GM12875 (cell line): ENCODE measurements at regions not wholly inside any gene's neighbourhood (a gene's known extent, or its start where the extent isn't known, plus 50 kb on each side); places are given as distances from the start of the nearest gene placed in this dataset.

Experiments
- H3K4me3 ChIP-seq: one replicate; pipeline ENCODE4 v1.5.1; 2011; ENCODE audit warnings: low read depth, low read length, control low read depth
- TF ChIP-seq, protein P1 (sequence below): IDR thresholded peaks from 2 replicates; pipeline ENCODE4 v1.5.1; 2011; ENCODE audit warnings: low read depth, mild to moderate bottlenecking, control low read depth, inconsistent platforms, low read length, moderate library complexity, borderline replicate concordance; ENCODE audit not compliant: insufficient read depth

DNA sequence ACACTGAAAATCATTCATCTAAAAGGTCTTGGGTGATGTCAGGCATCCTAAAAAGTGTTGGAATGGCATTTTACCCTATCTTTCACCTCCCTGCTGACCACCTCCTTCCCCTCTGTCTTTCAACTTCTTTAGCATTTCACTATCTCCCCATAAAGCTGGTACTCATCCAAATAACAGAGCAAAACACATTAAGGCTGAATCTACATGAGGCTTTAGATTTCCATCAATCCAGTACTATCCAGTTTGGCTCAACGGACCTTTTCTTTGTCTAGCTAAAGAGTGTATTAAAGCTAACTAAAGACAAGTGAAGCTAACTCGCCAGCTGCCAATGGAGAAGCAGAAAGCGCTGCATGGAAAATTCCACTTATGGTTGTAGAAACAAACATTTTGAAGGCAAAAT, 122.5 kb upstream of the NCKAP5 start:
- TF ChIP-seq, protein P1, sequence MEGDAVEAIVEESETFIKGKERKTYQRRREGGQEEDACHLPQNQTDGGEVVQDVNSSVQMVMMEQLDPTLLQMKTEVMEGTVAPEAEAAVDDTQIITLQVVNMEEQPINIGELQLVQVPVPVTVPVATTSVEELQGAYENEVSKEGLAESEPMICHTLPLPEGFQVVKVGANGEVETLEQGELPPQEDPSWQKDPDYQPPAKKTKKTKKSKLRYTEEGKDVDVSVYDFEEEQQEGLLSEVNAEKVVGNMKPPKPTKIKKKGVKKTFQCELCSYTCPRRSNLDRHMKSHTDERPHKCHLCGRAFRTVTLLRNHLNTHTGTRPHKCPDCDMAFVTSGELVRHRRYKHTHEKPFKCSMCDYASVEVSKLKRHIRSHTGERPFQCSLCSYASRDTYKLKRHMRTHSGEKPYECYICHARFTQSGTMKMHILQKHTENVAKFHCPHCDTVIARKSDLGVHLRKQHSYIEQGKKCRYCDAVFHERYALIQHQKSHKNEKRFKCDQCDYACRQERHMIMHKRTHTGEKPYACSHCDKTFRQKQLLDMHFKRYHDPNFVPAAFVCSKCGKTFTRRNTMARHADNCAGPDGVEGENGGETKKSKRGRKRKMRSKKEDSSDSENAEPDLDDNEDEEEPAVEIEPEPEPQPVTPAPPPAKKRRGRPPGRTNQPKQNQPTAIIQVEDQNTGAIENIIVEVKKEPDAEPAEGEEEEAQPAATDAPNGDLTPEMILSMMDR, result no peak
- H3K4me3 ChIP-seq, result no peak overlapping the region

DNA sequence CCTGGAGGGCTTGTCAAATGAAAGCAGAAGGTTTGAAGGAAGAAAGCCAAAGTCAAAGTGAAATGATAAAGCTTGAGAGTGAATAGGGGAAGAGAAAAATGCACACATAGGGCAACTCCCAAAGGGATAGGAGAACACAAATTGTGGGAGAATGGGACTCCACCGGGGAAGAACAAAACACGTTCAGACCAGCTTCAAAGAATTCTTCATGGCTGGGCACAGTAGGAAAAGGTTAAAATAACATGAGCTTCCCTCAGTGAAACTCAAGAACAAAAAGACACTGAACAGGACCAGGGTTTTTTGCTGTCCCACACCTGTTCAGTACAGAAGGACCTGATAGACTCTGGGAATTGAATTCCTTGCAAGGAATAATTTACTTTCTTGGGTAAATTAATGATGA, 123.1 kb upstream of the NCKAP5 start:
- TF ChIP-seq, protein P1, result no peak
- H3K4me3 ChIP-seq, result no peak overlapping the region

DNA sequence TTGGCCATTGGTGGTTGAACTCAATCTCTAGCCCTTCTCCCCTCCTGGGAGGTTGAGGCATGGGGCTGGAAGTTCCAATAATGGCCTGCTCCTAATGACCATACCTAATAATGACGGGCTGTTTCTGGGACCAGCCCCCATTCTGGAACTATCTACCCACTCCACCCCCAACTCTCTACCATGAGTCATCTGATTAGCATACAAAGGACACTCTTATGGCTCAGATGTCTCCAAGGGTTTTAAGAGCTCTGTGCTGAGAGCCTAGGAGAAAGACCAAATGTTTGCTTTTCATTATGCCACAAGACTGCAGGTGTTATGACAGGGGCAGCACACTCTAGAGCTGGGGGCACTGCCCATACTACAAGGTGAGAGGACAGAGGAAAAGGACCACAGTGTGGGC, 137.0 kb upstream of the NCKAP5 start:
- TF ChIP-seq, protein P1, result no peak

DNA sequence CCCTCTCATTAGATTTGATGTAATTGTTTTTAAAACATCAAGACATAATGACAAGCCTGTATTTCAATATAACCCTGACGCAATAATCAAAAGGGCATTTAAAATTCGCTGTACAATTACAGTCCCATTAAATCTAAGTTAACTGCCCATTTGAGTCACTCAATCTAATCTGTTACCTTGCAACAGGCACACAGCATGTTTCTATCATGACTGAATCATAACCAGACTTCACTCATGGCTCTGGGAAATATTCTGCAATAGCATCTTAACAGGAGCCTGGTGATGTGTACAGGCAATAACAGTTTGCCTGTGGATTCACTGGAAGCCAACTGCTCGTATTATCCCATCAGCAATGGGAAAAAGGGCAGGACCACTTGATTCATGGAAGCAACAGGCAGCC, 142.3 kb upstream of the NCKAP5 start:
- TF ChIP-seq, protein P1, result no peak
- H3K4me3 ChIP-seq, result no peak overlapping the region

More for the DNA sequence above, 137.0 kb upstream of the NCKAP5 start:
- no peak overlapping the region for H3K4me3 ChIP-seq

DNA sequence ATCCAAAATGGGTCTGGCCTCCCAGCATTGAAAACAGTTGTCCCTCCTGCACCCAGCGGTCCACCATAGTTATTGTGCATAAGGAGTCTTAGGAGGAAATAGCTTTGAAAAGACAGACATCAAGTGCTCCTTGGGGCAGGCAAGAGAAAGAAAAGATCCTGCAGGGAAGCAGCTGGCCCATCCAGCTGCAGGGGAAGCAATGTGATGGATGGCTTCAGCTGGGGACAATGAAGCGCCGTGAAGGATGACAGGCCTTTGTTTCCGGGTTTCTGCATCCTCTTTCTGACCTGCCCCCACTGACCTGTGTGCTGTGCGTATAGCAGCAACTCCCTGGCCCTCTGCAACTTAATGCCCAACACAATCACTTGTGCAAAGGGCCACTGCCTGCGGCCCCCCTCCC, 142.9 kb upstream of the NCKAP5 start:
- TF ChIP-seq, protein P1, result no peak
- no peak overlapping the region for H3K4me3 ChIP-seq

DNA sequence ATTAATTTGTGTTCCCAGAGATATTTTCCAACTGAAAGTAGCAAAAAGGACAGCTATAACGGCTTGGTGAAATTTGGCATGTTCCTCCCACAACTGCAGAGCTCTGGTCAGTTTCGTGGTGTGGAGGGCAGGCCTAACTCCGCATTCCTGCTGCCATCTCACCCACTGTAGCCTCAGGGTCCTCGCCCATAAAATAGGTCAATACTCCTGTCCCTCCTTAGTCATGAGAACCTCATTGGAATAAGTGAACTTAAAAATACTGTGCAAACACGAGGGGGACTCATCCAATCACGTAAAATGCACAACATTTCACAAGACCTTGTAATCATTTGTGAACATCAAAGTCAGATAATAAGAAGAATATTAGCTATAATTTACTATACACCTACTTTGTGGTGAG, 143.5 kb upstream of the NCKAP5 start:
- H3K4me3 ChIP-seq, result no peak overlapping the region
- TF ChIP-seq, protein P1, result no peak

DNA sequence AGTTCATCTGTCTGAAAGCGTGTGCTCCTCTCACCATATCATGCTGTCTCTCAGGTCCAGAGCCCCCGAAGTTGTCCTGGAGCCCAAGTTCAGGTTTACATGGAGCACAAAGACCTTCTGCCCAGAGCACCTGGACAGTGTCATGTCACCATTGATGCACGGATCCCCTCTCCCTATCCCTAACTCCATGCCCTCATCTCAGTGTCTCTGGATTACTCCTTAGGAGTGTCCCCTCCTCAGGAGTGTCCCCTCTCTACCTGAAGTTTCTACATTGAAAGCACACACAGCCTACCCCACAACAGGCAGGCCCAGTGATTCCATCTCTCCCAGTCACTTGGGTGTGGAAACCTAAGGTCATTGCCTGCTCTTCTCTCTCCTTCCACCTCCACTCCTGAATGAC, 144.1 kb upstream of the NCKAP5 start:
- no peak overlapping the region for H3K4me3 ChIP-seq
- TF ChIP-seq, protein P1, result no peak
